ENCODE measurements at regions not wholly inside any gene's neighbourhood (a gene's known extent, or its start where the extent isn't known, plus 50 kb on each side); places are given as distances from the start of the nearest gene placed in this dataset.
A peak's percentile ranks its signal among the peaks of the same experiment; 100 is the strongest.

GRCh38 chr4:151569650-151570049 lies 160.7 kb downstream of the FHIP1A start:
- Histone ChIP-seq H3K4me1 (ENCODE audit: control insufficient read depth in 3 of 3, insufficient read depth in 3 of 3, low read length in 3 of 3) (peaks cover 0 to 7% (median 2%) of the 10 kb centered on the region in 3 donors), H3K9ac (ENCODE audit: low read depth in 1 of 3, low read length in 3 of 3) (no peak overlapping the region), H3K27ac (ENCODE audit: low read depth, low read length) (no peak overlapping the region), H3K36me3 (ENCODE audit: control insufficient read depth in 3 of 3, insufficient read depth in 3 of 3, low read length in 3 of 3) (no peaks in the 10 kb centered on the region), H3K27me3 (ENCODE audit: control insufficient read depth in 3 of 3, insufficient read depth in 3 of 3, low read length in 3 of 3) (no peaks in the 10 kb centered on the region), H3K4me3 (ENCODE audit: low read length in 3 of 3) (no peak overlapping the region), H3K9me3 (ENCODE audit: control insufficient read depth in 3 of 3, low read length in 3 of 3) (no peaks in the 10 kb centered on the region)

GRCh38 chr4:151573474-151573873 lies 164.5 kb downstream of the FHIP1A start:
- Histone ChIP-seq H3K4me1 (ENCODE audit: control insufficient read depth in 3 of 3, insufficient read depth in 3 of 3, low read length in 3 of 3) (peaks cover 0 to 13% (median 6%) of the 10 kb centered on the region in 3 donors), H3K36me3 (ENCODE audit: control insufficient read depth in 3 of 3, insufficient read depth in 3 of 3, low read length in 3 of 3) (peaks cover 0 to 5% (median 4%) of the 10 kb centered on the region in 3 donors), H3K27ac (ENCODE audit: low read depth, low read length) (no peak overlapping the region), H3K9ac (ENCODE audit: low read depth in 1 of 3, low read length in 3 of 3) (no peak overlapping the region), H3K9me3 (ENCODE audit: control insufficient read depth in 3 of 3, low read length in 3 of 3) (no peaks in the 10 kb centered on the region), H3K4me3 (ENCODE audit: low read length in 3 of 3) (no peak overlapping the region), H3K27me3 (ENCODE audit: control insufficient read depth in 3 of 3, insufficient read depth in 3 of 3, low read length in 3 of 3) (no peaks in the 10 kb centered on the region)

- Histone ChIP-seq H3K4me3 (ENCODE audit: low read length in 3 of 3) (no peak overlapping the region), H3K4me1 (ENCODE audit: control insufficient read depth in 3 of 3, insufficient read depth in 3 of 3, low read length in 3 of 3) (peaks cover 0 to 13% (median 6%) of the 10 kb centered on the region in 3 donors), H3K9me3 (ENCODE audit: control insufficient read depth in 3 of 3, low read length in 3 of 3) (no peaks in the 10 kb centered on the region), H3K27ac (ENCODE audit: low read depth, low read length) (no peak overlapping the region), H3K9ac (ENCODE audit: low read depth in 1 of 3, low read length in 3 of 3) (no peak overlapping the region), H3K36me3 (ENCODE audit: control insufficient read depth in 3 of 3, insufficient read depth in 3 of 3, low read length in 3 of 3) (peaks cover 0 to 5% (median 4%) of the 10 kb centered on the region in 3 donors), H3K27me3 (ENCODE audit: control insufficient read depth in 3 of 3, insufficient read depth in 3 of 3, low read length in 3 of 3) (no peaks in the 10 kb centered on the region)
These were observed 165.0 kb downstream of the FHIP1A start for GRCh38 chr4:151573945-151574344.

- no peak overlapping the region for H3K9ac ChIP-seq (ENCODE audit: low read depth in 1 of 3, low read length in 3 of 3)
- H3K27me3 ChIP-seq (ENCODE audit: control insufficient read depth in 3 of 3, insufficient read depth in 3 of 3, low read length in 3 of 3) = no peaks in the 10 kb centered on the region
- no peaks in the 10 kb centered on the region for H3K9me3 ChIP-seq (ENCODE audit: control insufficient read depth in 3 of 3, low read length in 3 of 3)
- no peak overlapping the region for H3K4me3 ChIP-seq (ENCODE audit: low read length in 3 of 3)
- H3K4me1 ChIP-seq (ENCODE audit: control insufficient read depth in 3 of 3, insufficient read depth in 3 of 3, low read length in 3 of 3) = peaks cover 0 to 13% (median 4%) of the 10 kb centered on the region in 3 donors
- H3K27ac ChIP-seq (ENCODE audit: low read depth, low read length) = peak overlapping the region; percentile 32
- H3K36me3 ChIP-seq (ENCODE audit: control insufficient read depth in 3 of 3, insufficient read depth in 3 of 3, low read length in 3 of 3) = peaks cover 0 to 5% (median 4%) of the 10 kb centered on the region in 3 donors
These were observed 166.0 kb downstream of the FHIP1A start for GRCh38 chr4:151574968-151575367.

GRCh38 chr4:151575646-151576045 lies 166.7 kb downstream of the FHIP1A start:
- Histone ChIP-seq H3K27ac (ENCODE audit: low read depth, low read length) (peak overlapping the region; percentile 32), H3K36me3 (ENCODE audit: control insufficient read depth in 3 of 3, insufficient read depth in 3 of 3, low read length in 3 of 3) (peaks cover 0 to 5% (median 4%) of the 10 kb centered on the region in 3 donors), H3K9me3 (ENCODE audit: control insufficient read depth in 3 of 3, low read length in 3 of 3) (no peaks in the 10 kb centered on the region), H3K4me3 (ENCODE audit: low read length in 3 of 3) (no peak overlapping the region), H3K9ac (ENCODE audit: low read depth in 1 of 3, low read length in 3 of 3) (no peak overlapping the region), H3K27me3 (ENCODE audit: control insufficient read depth in 3 of 3, insufficient read depth in 3 of 3, low read length in 3 of 3) (no peaks in the 10 kb centered on the region), H3K4me1 (ENCODE audit: control insufficient read depth in 3 of 3, insufficient read depth in 3 of 3, low read length in 3 of 3) (peaks cover 0 to 19% (median 4%) of the 10 kb centered on the region in 3 donors)

GRCh38 chr4:151576627-151577026 lies 167.7 kb downstream of the FHIP1A start:
- Histone ChIP-seq H3K9me3 (ENCODE audit: control insufficient read depth in 3 of 3, low read length in 3 of 3) (no peaks in the 10 kb centered on the region), H3K27me3 (ENCODE audit: control insufficient read depth in 3 of 3, insufficient read depth in 3 of 3, low read length in 3 of 3) (no peaks in the 10 kb centered on the region), H3K27ac (ENCODE audit: low read depth, low read length) (no peak overlapping the region), H3K36me3 (ENCODE audit: control insufficient read depth in 3 of 3, insufficient read depth in 3 of 3, low read length in 3 of 3) (peaks cover 0 to 5% (median 4%) of the 10 kb centered on the region in 3 donors), H3K4me1 (ENCODE audit: control insufficient read depth in 3 of 3, insufficient read depth in 3 of 3, low read length in 3 of 3) (peaks cover 0 to 20% (median 4%) of the 10 kb centered on the region in 3 donors), H3K4me3 (ENCODE audit: low read length in 3 of 3) (no peak overlapping the region), H3K9ac (ENCODE audit: low read depth in 1 of 3, low read length in 3 of 3) (no peak overlapping the region)

- Histone ChIP-seq H3K4me1 (ENCODE audit: control insufficient read depth in 3 of 3, insufficient read depth in 3 of 3, low read length in 3 of 3) (peaks cover 0 to 18% (median 1%) of the 10 kb centered on the region in 3 donors), H3K36me3 (ENCODE audit: control insufficient read depth in 3 of 3, insufficient read depth in 3 of 3, low read length in 3 of 3) (peaks cover 0 to 5% (median 4%) of the 10 kb centered on the region in 3 donors), H3K27me3 (ENCODE audit: control insufficient read depth in 3 of 3, insufficient read depth in 3 of 3, low read length in 3 of 3) (no peaks in the 10 kb centered on the region), H3K27ac (ENCODE audit: low read depth, low read length) (no peak overlapping the region), H3K9ac (ENCODE audit: low read depth in 1 of 3, low read length in 3 of 3) (no peak overlapping the region), H3K4me3 (ENCODE audit: low read length in 3 of 3) (no peak overlapping the region), H3K9me3 (ENCODE audit: control insufficient read depth in 3 of 3, low read length in 3 of 3) (no peaks in the 10 kb centered on the region)
These were observed 172.6 kb downstream of the FHIP1A start for GRCh38 chr4:151581570-151581969.

- H3K4me1 ChIP-seq (ENCODE audit: control insufficient read depth in 3 of 3, insufficient read depth in 3 of 3, low read length in 3 of 3) = peaks cover 0 to 18% (median 0%) of the 10 kb centered on the region in 3 donors
- H3K9me3 ChIP-seq (ENCODE audit: control insufficient read depth in 3 of 3, low read length in 3 of 3) = no peaks in the 10 kb centered on the region
- no peaks in the 10 kb centered on the region for H3K27me3 ChIP-seq (ENCODE audit: control insufficient read depth in 3 of 3, insufficient read depth in 3 of 3, low read length in 3 of 3)
- H3K4me3 ChIP-seq (ENCODE audit: low read length in 3 of 3) = no peak overlapping the region
- no peak overlapping the region for H3K27ac ChIP-seq (ENCODE audit: low read depth, low read length)
- no peak overlapping the region for H3K9ac ChIP-seq (ENCODE audit: low read depth in 1 of 3, low read length in 3 of 3)
- H3K36me3 ChIP-seq (ENCODE audit: control insufficient read depth in 3 of 3, insufficient read depth in 3 of 3, low read length in 3 of 3) = peaks cover 0 to 5% (median 4%) of the 10 kb centered on the region in 3 donors
These were observed 173.1 kb downstream of the FHIP1A start for GRCh38 chr4:151582098-151582497.

- Histone ChIP-seq H3K9me3 (ENCODE audit: control insufficient read depth in 3 of 3, low read length in 3 of 3) (no peaks in the 10 kb centered on the region), H3K27ac (ENCODE audit: low read depth, low read length) (no peak overlapping the region), H3K27me3 (ENCODE audit: control insufficient read depth in 3 of 3, insufficient read depth in 3 of 3, low read length in 3 of 3) (no peaks in the 10 kb centered on the region), H3K36me3 (ENCODE audit: control insufficient read depth in 3 of 3, insufficient read depth in 3 of 3, low read length in 3 of 3) (no peaks in the 10 kb centered on the region), H3K9ac (ENCODE audit: low read depth in 1 of 3, low read length in 3 of 3) (no peak overlapping the region), H3K4me3 (ENCODE audit: low read length in 3 of 3) (no peak overlapping the region), H3K4me1 (ENCODE audit: control insufficient read depth in 3 of 3, insufficient read depth in 3 of 3, low read length in 3 of 3) (peaks cover 0 to 18% (median 0%) of the 10 kb centered on the region in 3 donors)
These were observed 174.4 kb downstream of the FHIP1A start for GRCh38 chr4:151583157-151583914.

GRCh38 chr4:151584101-151584500 lies 175.1 kb downstream of the FHIP1A start:
- Histone ChIP-seq H3K27me3 (ENCODE audit: control insufficient read depth in 3 of 3, insufficient read depth in 3 of 3, low read length in 3 of 3) (no peaks in the 10 kb centered on the region), H3K27ac (ENCODE audit: low read depth, low read length) (no peak overlapping the region), H3K36me3 (ENCODE audit: control insufficient read depth in 3 of 3, insufficient read depth in 3 of 3, low read length in 3 of 3) (no peaks in the 10 kb centered on the region), H3K9me3 (ENCODE audit: control insufficient read depth in 3 of 3, low read length in 3 of 3) (no peaks in the 10 kb centered on the region), H3K4me1 (ENCODE audit: control insufficient read depth in 3 of 3, insufficient read depth in 3 of 3, low read length in 3 of 3) (peaks cover 0 to 18% (median 0%) of the 10 kb centered on the region in 3 donors), H3K9ac (ENCODE audit: low read depth in 1 of 3, low read length in 3 of 3) (no peak overlapping the region), H3K4me3 (ENCODE audit: low read length in 3 of 3) (no peak overlapping the region)
